Stimulated activated CD8-positive, alpha-beta memory T cell treated with anti-CD3 and anti-CD28 coated beads, Interleukin-4, amount 100 ng/mL, for 4 hours (primary cell): ENCODE measurements at regions not wholly inside any gene's neighbourhood (a gene's known extent, or its start where the extent isn't known, plus 50 kb on each side); places are given as distances from the start of the nearest gene placed in this dataset.

Experiments
- DNase-seq, 2 donors: peaks; one replicate each; pipeline ENCODE4 v3.0.0-alpha.2; 2020; ENCODE audit warnings: low read depth in 2 of 2, low spot score in 1 of 2

GRCh38 chr2:217393585-217394032 is 533.7 kb upstream of the TNP1 start:
- no peak for DNase-seq

- DNase-seq: no peak
Observed at GRCh38 chr2:217392930-217393584, 533.2 kb upstream of the TNP1 start.

GRCh38 chr2:217387776-217388387 is 528.0 kb upstream of the TNP1 start:
- DNase-seq: no peak

- no peak for DNase-seq
Observed at GRCh38 chr2:217386041-217386440, 526.2 kb upstream of the TNP1 start.

- DNase-seq: no peak
Observed at GRCh38 chr2:217383620-217384019, 523.8 kb upstream of the TNP1 start.

- no peak for DNase-seq
Observed at GRCh38 chr2:217382794-217383193, 522.9 kb upstream of the TNP1 start.

GRCh38 chr2:217379807-217380206 is 519.9 kb upstream of the TNP1 start:
- DNase-seq: no peak

GRCh38 chr2:217372794-217373193 is 512.9 kb upstream of the TNP1 start:
- DNase-seq: no peak

GRCh38 chr2:217371781-217372213 is 511.9 kb upstream of the TNP1 start:
- no peak for DNase-seq

GRCh38 chr2:217370391-217370790 is 510.5 kb upstream of the TNP1 start:
- DNase-seq: no peak

- DNase-seq: no peak
Observed at GRCh38 chr2:217367464-217367863, 507.6 kb upstream of the TNP1 start.

GRCh38 chr2:217366966-217367365 is 507.1 kb upstream of the TNP1 start:
- DNase-seq: no peak

GRCh38 chr2:217366266-217366895 is 506.5 kb upstream of the TNP1 start:
- DNase-seq: no peak

- no peak for DNase-seq
Observed at GRCh38 chr2:217365656-217366055, 505.8 kb upstream of the TNP1 start.

- DNase-seq: no peak
Observed at GRCh38 chr2:217364224-217364623, 504.4 kb upstream of the TNP1 start.

GRCh38 chr2:217363470-217363869 is 503.6 kb upstream of the TNP1 start:
- DNase-seq: no peak

- no peak for DNase-seq
Observed at GRCh38 chr2:217362710-217363109, 502.8 kb upstream of the TNP1 start.

GRCh38 chr2:217362286-217362685 is 502.4 kb upstream of the TNP1 start:
- DNase-seq: no peak

- no peak for DNase-seq
Observed at GRCh38 chr2:217361483-217361880, 501.6 kb upstream of the TNP1 start.

GRCh38 chr2:217360781-217361482 is 501.1 kb upstream of the TNP1 start:
- DNase-seq: no peak

- no peak for DNase-seq
Observed at GRCh38 chr2:217360111-217360510, 500.2 kb upstream of the TNP1 start.
